T47D (cell line): ENCODE measurements at regions not wholly inside any gene's neighbourhood (a gene's known extent, or its start where the extent isn't known, plus 50 kb on each side); places are given as distances from the start of the nearest gene placed in this dataset.

Source experiments
- DNase-seq, 2 experiments: peaks; one replicate each; pipeline versions ENCODE4 v3.0.0 to v3.0.0-alpha.2; 2011 to 2012; ENCODE audit warnings: low read depth in 1 of 2, low spot score in 1 of 2
- JUND ChIP-seq: IDR thresholded peaks from 2 replicates; pipeline ENCODE4 v1.6.1; 2012; ENCODE audit warnings: low read depth
- in situ Hi-C: cut with HindIII; loops from 2 replicates; pipeline ENCODE4 v1.10.0; 2016; ENCODE audit warnings: low sequenced_read_pairs, low pct_unique_long_range_greater_than_20kb

GRCh38 chr10:78896159-78896928, 172.4 kb upstream of the ZMIZ1 start:
- TF ChIP-seq JUND: no peak
- DNase-seq: no peak
- in situ Hi-C loops: no loop called here

- in situ Hi-C loops: no loop called here
- no peak for TF ChIP-seq JUND
- no peak for DNase-seq
Measured at GRCh38 chr10:78898341-78899097, 170.2 kb upstream of the ZMIZ1 start.

- no peak for DNase-seq
- in situ Hi-C loops: no loop called here
- no peak for TF ChIP-seq JUND
Measured at GRCh38 chr10:78899098-78899754, 169.5 kb upstream of the ZMIZ1 start.

GRCh38 chr10:78899996-78900714, 168.6 kb upstream of the ZMIZ1 start:
- DNase-seq: no peak
- in situ Hi-C loops: no loop called here
- TF ChIP-seq JUND: no peak

GRCh38 chr10:78900715-78901430, 167.9 kb upstream of the ZMIZ1 start:
- in situ Hi-C loops: no loop called here
- TF ChIP-seq JUND: no peak
- no peak for DNase-seq

- in situ Hi-C loops: no loop called here
- DNase-seq: no peak
- TF ChIP-seq JUND: no peak
Measured at GRCh38 chr10:78901694-78902093, 167.1 kb upstream of the ZMIZ1 start.

- no peak for TF ChIP-seq JUND
- in situ Hi-C loops: no loop called here
- DNase-seq: no peak
Measured at GRCh38 chr10:78902815-78903214, 166.0 kb upstream of the ZMIZ1 start.

GRCh38 chr10:78903341-78903940, 165.3 kb upstream of the ZMIZ1 start:
- in situ Hi-C loops: no loop called here
- no peak for DNase-seq
- no peak for TF ChIP-seq JUND

GRCh38 chr10:78904196-78904595, 164.6 kb upstream of the ZMIZ1 start:
- no peak for DNase-seq
- in situ Hi-C loops: no loop called here
- no peak for TF ChIP-seq JUND

GRCh38 chr10:78905015-78905956, 163.5 kb upstream of the ZMIZ1 start:
- TF ChIP-seq JUND: no peak
- in situ Hi-C loops: no loop called here
- DNase-seq: no peak

- in situ Hi-C loops: no loop called here
- DNase-seq: no peak
- TF ChIP-seq JUND: no peak
Measured at GRCh38 chr10:78905957-78906308, 162.8 kb upstream of the ZMIZ1 start.
